ENCODE measurements at regions not wholly inside any gene's neighbourhood (a gene's known extent, or its start where the extent isn't known, plus 50 kb on each side); places are given as distances from the start of the nearest gene placed in this dataset.
"Not testable (repeated sequence)": the region's sequence is repeated elsewhere in the genome, so short reads cannot be mapped to it uniquely, and the experiment has no call there.

DNA sequence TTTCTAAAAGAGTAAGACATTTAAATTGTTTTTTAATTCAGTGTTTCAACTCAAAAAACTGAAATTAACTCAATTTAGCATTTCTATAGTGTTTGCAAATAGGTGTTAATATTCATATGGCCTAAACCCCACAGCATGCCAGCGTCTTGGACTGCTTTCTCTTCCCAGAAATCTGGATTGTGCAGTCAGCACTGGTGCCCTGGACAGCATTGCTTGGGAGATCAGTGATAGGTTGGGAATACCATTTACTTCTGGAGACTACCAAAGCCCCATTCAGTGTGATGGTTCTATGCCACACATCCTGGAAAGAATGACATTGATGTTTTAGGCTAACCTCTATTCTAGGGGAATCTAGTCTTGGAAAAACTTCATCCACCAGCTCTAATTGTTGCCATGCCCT lies 455.0 kb upstream of the KLHL29 start:
- no peak for DNase-seq

DNA sequence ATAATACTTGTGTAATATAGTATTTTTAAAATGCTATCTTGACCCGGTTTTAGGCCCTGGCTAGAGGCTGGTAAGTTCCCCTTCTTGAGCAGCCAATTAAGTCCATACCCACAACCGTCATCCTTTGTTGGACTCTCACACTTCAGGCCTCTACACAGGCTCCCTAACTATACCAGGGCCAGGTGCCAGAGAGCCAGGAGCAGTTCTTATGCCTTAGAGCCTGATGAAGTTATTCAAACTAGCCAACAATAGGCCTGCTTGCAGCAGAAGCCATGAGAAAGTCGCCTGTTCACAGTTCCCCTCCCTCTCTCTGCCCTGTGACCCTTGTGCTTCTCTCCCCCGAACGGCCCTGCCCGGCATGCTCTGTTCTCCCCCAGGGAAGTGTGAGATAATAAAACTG lies 454.2 kb upstream of the KLHL29 start:
- DNase-seq: no peak

DNA sequence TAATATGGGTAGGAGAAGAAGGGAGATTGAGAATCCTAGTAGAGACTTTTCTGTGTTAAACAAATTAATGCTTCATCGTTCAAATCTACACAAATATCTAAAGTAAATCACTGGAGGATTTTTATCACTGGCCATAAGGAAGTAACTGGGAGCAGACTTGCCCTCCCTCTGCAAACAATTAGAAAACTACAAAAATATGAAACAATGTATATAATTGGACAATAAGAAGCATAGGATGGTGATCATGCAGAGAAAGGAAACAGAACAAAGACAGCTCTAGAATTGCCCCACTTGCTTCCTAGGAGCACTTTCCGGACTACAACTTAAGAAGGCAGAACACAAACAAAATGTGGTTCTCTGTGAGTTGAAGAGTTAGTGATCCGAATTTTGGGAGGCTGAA lies 452.7 kb upstream of the KLHL29 start:
- no peak for DNase-seq

DNA sequence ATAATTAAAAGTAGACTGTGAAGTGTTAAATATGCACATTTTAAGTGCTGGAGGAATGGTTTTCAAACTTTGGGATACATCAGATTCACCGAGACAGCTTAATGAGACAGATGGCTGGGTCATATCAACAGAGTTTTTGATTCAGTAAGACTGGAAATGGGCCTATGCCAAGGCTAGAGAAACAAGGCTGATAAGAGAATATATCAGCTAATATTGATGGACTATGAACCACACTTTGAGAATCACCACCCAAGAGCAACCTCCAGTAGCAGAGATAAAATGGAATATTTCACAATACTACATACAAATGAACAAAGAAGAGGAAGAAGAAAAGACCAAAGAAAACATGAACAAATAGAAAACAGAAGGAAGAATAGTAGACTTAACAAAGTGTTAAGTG lies 450.2 kb upstream of the KLHL29 start:
- DNase-seq: no peak

DNA sequence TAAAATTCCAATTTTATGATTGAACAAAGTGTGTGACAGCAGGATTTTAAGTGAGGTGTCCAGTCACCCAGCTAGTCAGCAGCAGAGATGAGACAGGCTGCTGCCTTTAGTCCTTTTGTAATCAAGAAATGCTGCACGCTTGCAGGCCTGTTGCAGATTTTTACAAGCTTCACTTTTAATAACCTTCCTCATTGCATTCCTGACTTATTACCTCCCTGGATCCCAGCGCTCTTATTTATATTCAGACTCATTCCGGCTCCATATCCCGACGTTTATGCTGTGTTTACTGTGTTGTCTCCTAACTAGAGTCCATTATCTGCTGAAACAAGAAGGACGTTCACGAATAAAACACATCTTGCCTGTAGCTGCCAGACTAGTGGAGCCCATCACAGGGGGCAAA lies 442.5 kb upstream of the KLHL29 start:
- no peak for DNase-seq

DNA sequence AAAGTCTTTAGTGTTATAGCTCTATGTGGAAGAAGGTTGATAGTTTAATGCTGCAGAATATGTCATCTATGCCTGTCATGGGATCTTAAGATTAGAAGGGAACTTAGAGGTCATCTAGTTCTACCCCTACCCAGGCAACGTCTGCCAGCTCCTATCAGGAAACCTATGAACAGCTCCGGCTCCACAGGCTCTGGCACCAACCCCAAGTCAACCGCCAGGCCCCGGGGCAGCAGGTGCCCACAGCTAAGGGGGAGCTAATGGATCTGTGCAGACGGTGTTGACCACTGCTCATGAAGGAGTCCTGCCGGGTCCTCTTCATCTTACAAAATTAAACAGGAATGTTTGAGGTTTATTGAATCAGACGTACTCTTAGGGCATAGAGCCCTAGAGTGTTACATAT lies 440.8 kb upstream of the KLHL29 start:
- DNase-seq: no peak

DNA sequence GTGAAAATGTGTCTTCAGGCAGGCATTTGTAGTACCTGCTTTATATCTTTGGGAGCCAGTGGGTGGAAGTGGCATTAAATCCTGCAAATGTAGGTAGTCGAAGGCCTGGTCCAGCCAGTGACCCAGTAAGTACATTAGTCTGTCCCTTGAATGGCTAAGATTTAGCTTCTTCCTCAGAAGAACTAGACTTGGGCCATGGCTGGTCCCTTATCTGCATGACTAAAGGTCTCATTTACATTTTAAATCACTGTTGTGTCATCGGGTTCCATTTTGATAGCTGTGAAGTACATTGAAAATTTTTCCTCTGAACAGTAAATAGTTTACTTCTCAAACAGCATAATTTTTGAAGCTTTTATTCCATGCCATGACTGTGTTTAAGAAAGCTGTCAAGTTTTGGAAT lies 438.4 kb upstream of the KLHL29 start:
- no peak for DNase-seq

DNA sequence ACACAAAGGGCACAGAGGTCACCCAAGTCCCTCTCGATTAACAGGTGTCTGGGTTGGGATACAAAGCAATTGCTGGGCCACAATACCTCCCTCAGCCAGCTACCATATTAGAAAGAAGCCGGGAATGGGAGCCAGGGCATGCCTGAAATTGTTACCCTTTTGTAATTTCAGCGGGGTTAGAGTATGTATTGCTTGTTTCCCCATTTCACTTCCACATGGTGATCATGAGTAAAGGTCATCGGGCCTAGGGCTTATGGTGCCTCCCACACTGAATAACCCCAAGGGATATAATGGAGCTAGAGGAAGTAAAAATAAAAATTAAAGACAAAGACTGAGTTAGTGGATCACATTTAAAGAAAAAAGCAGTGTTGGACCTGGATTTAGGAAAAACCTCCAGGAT lies 437.2 kb upstream of the KLHL29 start:
- no peak for DNase-seq

DNA sequence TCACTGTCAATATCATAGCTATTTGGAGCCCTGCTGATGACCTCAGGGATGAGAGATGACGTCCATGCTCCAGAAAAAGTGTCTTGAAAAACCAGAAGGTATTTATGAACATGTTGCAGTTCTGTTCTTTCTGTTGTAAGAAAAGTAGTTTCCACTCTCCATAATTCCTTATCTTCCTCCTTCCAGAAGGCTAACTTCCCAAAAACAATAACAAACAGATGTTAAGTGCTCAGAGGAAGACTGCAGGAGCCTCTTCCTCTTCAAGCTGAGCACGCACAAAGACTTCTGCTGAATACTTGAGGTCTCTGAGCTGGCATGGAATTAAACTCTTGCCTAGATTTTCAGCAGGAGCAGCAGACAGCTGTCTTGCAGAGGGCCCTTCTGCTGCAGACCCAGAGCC lies 434.5 kb upstream of the KLHL29 start:
- no peak for DNase-seq

DNA sequence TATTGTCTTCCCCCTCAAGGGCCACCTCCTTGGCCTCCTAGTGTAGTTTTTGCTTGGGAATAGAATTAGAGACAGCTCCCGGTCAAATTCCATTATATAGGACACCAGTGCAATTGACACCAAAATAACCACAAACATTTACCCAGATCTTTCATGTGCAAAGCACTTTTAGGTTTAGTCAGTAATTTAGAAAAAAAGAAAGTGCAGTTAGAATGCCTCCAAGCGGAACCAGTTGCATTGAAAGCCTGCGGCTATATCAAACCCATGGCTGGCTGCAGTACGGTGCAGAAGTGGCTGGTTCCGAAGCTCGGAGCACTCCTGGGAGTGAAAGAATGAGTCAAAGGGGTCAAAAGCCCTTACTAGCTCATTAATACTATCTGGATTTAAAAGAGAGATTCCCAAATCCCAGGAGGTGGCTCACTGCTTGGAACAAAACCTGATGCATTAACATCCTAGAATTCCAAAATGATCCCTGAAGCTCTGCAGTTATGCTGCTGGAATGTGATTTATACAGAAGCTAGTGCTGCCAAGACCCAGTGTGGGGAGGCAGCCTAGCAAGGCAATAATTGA lies 432.2 kb upstream of the KLHL29 start:
- no peak for DNase-seq

DNA sequence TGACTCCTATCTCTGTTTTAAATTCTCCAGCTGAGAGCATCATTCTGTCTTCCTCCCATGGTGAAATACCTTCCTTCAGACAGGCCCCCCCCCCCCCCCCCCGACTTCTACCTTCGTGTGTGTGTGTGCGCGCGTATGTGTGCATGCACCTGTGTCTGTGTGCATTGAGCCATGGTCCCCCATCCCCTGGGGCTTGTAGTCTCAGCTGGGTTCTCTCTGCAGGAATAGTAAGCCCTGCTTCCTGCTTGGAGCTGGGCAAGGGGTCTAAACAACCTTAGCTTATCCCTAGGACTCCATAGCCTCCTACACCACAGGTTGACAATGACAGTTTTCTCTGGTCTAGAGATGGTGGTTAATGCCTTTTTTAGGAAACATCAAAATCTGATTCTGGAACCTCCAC lies 427.5 kb upstream of the KLHL29 start:
- no peak for DNase-seq

DNA sequence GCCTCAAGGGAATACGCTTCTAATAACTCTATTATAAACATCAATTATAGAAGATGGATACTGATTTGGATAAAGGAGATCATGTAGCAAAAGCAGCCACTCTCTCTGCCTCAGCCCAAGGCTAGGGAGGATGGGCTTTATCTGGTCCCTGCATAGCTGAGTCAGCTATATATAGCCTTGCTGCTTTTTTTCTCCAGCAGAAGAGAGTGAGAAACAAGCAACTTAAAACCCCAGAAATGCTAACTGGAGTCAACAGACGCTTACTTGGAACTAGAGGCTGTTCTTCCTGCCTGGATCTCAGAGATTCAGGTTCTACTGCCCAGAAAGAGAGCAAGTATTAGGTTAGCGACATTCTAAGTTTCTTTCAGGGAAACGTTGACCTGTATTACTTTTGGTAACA lies 426.7 kb upstream of the KLHL29 start:
- DNase-seq: no peak

DNA sequence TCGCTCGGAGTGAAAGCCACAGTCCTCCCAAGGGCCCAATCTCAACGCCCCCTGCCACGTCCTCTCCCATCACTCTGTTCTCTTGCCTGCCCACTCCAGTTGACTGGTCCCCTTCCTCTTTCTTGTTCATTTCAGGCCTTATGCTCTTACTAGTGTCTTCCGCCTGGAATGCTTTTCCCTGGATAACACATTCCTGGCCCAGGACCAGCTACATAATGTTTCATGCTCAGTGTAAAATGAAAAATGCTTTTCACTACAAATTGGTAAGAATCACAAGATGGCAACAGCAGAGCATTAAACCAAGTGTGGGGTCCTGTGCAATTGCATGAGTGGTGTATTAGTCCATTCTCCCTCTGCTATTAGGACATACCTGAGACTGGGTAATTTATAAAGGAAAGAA lies 417.2 kb upstream of the KLHL29 start:
- no peak for DNase-seq

DNA sequence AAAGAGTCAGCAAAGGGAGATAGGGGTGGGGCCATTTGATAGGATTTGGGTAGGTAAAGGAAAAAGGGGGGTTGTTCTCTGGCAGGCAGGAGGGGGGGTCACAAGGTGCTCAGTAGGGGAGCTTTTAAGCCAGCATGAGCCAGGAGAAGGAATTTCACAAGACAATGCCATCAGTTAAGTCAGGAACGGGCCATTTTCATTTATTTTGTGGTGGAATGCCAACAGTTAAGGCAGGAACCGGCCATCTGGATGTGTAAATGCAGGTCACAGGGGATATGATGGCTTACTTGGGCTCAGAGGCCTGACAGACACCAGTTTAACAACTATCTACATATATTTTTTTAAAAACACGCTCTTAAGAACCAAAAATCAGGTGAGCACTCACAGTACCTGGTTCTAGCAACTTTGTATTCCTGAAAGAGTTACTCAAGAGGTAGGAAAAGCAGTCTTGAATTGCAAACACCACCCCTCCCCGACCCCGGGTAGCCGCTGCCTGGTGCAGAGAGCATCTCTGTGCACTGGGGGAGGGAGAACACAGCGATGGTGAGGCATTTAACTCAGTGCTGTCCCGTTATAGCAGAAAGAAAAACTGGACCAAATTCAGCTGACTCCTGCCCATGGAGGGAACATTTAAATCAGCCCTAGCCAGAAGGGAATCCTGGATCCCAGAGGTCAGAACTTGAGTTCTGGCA lies 414.5 kb upstream of the KLHL29 start:
- DNase-seq: no peak

DNA sequence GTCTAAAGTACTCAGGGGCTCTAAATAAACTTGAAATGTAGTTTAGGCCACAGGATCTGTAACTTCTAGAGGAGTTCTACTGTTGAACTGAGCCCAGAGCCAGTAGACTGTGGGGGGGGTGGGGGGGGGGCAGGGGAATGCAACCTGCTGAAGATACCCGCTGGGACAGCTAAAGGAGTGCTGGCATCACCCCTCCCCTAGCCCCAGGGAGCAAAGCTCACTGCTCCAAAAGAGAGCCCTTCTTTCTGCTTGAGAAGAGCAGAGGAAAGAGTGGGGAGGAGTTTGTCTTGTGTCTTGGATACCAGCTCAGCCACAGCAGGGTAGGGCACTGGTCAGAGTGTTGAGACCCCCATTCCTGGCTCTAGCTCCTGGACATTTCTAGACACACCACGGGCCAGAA lies 414.0 kb upstream of the KLHL29 start:
- no peak for DNase-seq

DNA sequence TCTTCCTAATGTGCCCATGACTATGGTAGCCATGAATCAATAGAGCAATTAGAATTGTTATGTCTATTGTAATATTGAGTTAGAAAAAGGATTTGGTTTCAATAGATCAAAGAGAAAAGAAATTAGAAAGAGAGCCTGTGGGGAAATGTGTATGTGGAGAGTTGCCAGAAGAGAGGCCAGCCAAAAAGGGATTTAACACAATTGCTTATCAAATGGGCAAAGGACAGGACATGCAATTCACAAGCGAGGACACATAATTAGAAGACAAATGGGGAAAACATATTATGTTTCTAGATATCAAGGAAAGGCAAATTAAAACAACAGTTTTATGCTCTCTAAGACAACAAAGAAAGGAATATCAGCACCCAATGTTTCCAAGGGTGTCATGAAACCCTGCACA lies 403.2 kb upstream of the KLHL29 start:
- DNase-seq: no peak

DNA sequence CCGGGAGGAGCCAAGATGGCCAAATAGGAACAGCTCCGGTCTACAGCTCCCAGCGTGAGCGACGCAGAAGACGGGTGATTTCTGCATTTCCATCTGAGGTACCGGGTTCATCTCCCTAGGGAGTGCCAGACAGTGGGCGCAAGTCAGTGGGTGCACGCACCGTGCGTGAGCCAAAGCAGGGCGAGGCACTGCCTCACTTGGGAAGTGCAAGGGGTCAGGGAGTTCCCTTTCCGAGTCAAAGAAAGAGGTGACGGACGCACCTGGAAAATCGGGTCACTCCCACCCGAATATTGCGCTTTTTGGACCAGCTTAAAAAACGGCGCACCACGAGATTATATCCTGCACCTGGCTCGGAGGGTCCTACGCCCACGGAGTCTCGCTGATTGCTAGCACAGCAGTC lies 400.8 kb upstream of the KLHL29 start:
- DNase-seq: not testable (repeated sequence)

DNA sequence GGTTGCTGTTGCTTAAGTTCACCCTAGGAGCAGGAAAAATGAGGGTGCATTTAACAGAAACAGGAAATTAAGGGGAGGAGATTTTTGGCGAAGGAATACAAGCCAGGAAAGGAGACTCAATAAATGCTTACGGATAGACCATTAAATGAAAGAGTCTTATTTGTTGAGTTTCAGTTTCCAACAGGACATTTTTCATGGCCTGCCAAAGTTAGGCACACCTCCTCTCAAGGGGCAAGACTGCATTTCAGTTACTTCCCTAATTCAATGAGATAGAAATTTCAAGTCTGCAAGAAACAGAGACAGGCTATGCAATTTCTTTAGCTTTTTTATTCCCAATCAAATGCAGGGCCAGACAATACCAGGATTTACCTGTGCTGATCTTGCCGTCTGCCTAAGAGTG lies 394.7 kb upstream of the KLHL29 start:
- DNase-seq: no peak

DNA sequence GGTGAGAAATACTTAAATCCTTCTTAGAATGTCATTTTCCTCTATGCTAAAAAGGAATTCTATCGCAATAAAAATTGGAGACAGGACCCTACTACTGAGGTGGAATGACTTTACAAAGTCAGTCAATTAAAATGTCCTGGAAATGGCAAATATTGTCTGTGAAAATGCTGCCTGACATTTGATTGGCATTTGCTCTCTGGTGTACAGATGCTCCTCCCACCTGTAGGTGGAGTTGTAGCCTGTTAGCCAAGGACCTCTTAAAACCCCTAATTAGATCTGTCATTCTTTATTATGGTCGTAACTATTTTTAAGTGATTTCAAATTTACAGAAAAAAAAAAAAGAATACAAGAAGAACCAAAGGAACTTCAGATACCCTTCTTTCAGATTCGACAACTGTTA lies 393.1 kb upstream of the KLHL29 start:
- no peak for DNase-seq

DNA sequence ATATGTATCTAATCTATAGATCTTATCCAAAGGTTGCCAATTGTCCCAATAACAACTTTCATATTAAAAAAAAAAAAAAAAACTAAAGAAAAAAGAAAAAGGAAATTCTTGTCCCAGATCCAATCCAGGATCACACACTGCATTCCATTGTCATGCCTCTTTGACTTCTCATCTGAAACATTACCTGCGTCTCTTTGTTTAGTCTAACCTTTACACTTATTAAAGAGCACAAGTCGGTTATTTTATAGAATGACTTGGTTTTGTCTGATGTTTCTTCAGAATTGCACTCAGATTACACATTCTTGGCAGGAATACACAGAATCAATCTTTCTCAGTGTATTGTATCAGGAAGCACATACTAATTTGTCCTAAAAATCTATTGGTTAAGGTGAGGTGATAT lies 392.5 kb upstream of the KLHL29 start:
- DNase-seq: no peak

DNA sequence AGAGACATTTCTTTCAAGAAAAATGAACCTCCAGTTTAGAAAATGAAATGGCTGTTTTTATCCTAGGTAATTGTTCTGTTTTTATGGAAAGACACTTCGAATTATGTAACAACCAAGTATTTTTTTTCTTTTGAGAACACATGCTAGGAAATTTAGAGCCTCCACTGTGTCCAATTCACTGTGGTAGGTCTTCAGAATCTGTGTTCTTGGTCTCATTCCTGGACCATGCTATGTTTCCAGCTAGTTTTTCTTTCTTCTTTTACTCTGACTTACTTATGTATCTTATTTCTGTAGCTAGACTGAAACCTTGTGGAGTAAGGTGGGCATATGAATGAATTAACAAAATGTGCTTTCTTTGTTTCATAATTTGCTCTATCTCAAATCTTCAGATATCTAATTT lies 391.7 kb upstream of the KLHL29 start:
- DNase-seq: no peak

DNA sequence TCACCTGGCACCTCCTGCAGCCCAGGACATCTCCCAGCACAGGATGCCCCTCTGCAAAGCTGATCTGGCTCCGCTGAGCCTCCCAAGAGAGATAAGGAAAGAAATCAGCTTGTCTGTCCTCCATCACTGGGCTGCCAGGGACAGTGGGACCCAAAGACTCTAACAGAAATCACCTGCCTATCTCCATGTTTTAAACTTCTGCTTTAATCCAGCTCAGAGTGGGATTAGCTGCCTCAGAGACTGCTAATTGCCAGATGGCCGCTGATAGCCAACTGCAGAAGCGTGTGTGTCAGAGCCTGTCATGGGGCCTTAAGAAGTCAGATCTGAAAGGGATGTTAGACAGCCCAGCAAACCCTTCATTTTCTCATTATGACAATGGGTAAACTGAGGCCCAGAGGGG lies 389.4 kb upstream of the KLHL29 start:
- no peak for DNase-seq

DNA sequence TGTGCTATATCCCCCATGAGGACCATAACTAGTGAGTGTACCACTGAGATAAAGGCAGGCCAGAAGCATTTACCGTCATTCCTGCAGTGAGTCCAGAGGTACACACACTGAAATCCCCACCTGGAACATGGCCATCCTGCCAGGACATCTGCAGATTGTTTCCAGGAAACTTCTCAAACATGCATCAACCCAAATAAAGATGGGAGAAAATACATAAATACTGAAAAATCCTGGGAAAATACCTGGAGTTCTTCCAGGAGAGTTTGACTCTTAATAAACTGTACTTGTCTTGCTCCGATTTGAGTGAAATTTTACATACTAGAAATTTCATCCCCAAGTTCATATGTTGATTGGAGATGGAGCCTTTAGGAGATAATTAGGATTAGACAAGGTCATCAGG lies 388.1 kb upstream of the KLHL29 start:
- DNase-seq: no peak

DNA sequence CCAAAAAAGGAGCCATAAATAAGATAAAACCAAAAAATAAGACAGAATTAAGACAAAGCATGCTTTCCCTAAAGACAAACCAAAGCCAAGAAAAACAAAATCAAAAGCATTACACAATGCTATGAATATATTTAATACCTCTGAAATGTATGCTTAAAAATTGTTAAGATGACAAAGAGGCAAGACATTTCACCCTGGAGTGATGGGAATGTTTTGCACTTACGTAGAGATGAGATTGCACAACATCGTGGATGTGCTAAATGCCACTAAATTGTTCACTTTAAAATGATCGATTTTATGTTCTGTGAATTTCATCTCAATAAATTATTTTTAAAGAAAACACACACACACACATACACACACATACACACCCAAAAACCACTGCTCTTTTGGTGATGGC lies 386.6 kb upstream of the KLHL29 start:
- no peak for DNase-seq

DNA sequence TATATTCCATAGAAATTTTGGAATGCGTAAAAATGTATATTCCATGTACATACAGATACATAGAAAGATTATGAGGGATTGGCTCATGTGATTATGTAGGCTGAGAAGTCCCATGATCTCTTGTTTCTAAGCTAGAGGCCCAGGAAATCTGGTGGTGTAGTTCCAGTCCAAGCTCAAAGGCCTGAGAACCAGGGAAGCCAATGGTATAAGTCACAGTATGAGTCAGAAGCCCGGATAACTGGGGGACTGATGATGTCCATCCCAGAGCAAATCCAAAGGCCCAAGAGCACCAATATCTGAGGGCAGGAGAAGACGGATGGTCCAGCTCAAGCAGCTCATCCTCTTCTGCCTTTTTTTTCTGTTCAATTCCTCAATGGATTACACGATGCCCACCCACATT lies 385.0 kb upstream of the KLHL29 start:
- no peak for DNase-seq
